RWPE2 (cell line): ENCODE measurements at regions not wholly inside any gene's neighbourhood (a gene's known extent, or its start where the extent isn't known, plus 50 kb on each side); places are given as distances from the start of the nearest gene placed in this dataset.

Experiments
- ATAC-seq: fragments of 200-7000 bp; cut with Tn5 transposase; 3 replicates; pipeline ENCODE4 v1.9.1; 2021; ENCODE audit warnings: low read depth
- DNase-seq: peaks from one replicate; pipeline ENCODE4 v3.0.0-alpha.2; 2020; ENCODE audit warnings: low spot score
- H3K27ac ChIP-seq: fragments of 450-650 bp; 2 replicates; pipeline ENCODE4 v1.5.1; 2017; ENCODE audit warnings: mild to moderate bottlenecking; ENCODE audit not compliant: poor library complexity, severe bottlenecking
- H3K27me3 ChIP-seq: fragments of 250-450 bp; sonication (Bioruptor Pico); 2 replicates; pipeline ENCODE4 v1.5.1; 2021; ENCODE audit warnings: mild to moderate bottlenecking, moderate library complexity; ENCODE audit not compliant: insufficient read depth, poor library complexity, severe bottlenecking
- H3K36me3 ChIP-seq: fragments of 250-450 bp; sonication (Bioruptor Pico); 2 replicates; pipeline ENCODE4 v1.5.1; 2020; ENCODE audit warnings: low read depth, mild to moderate bottlenecking, moderate library complexity
- H3K4me1 ChIP-seq: fragments of 250-450 bp; sonication (Bioruptor Pico); 2 replicates; pipeline ENCODE4 v1.5.1; 2021; ENCODE audit warnings: mild to moderate bottlenecking, moderate library complexity; ENCODE audit not compliant: insufficient read depth, poor library complexity, severe bottlenecking
- H3K4me3 ChIP-seq: fragments of 250-450 bp; sonication (Bioruptor Pico); 2 replicates; pipeline ENCODE4 v1.5.1; 2021; ENCODE audit warnings: mild to moderate bottlenecking, moderate library complexity; ENCODE audit not compliant: severe bottlenecking
- H3K9me3 ChIP-seq: fragments of 250-450 bp; sonication (Bioruptor Pico); 2 replicates; pipeline ENCODE4 v1.5.1; 2021; ENCODE audit warnings: mild to moderate bottlenecking, moderate library complexity; ENCODE audit not compliant: severe bottlenecking
- CTCF ChIP-seq: fragments of 450-650 bp; IDR thresholded peaks from one replicate; pipeline ENCODE4 v1.5.1; 2017; ENCODE audit warnings: mild to moderate bottlenecking, moderate library complexity; ENCODE audit not compliant: poor library complexity, severe bottlenecking

DNA sequence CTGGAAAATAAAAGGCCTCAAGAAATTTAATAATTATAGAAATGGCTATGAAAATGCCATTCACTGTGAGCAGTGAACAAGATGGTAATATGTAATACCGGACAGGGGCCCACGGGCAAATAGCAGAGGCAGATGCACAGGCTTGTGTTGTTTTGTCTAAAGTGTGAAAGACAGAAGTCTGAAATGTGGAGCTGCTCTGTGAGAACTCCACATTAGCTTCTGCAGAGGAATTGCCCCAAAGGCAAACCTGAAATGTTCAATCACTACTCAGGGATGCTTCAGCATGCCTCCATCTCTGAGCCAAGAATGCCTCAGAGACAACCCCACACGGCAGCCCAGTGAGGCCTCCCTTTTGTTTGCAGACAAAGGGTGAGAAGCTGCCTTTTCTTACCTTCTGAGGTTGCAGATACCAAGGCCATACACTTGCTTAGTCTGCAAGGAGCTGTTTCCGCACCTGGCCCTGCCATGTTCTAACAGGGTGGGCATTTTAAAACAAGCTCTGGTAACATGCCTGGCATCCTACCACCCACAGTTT is 124.3 kb upstream of the CXCL14 start:
- H3K36me3 ChIP-seq: no peaks in the 10 kb centered on the region
- ATAC-seq (no peak), DNase-seq (no peak)
- H3K4me1 ChIP-seq: peaks cover 17% of the 10 kb centered on the region
- H3K27ac ChIP-seq: no peak overlapping the region
- H3K9me3 ChIP-seq: no peaks in the 10 kb centered on the region
- TF ChIP-seq CTCF: no peak
- H3K4me3 ChIP-seq: no peak overlapping the region
- no peaks in the 10 kb centered on the region for H3K27me3 ChIP-seq

DNA sequence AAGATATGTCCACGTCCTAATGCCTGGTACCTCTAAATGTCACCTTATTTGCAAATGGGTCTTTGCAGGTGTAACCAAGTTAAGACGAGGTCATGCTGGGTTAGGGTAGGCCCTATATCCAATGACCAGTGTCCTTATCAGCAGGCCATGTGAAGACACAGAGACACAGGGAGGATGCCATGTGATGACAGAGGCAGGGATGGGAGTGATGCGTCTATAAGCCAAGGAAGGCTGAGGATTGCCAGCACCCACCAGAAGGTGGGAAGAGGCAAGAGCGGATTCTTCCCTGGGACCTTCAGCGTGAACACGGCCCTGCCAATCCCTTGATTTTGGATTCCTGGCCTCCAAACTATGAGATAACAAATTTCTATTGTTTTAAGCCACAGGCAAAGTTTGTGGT is 123.4 kb upstream of the CXCL14 start:
- DNase-seq: no peak
- H3K4me1 ChIP-seq: peaks cover 17% of the 10 kb centered on the region
- H3K9me3 ChIP-seq: no peaks in the 10 kb centered on the region
- TF ChIP-seq CTCF: no peak
- H3K27ac ChIP-seq: no peak overlapping the region
- no peaks in the 10 kb centered on the region for H3K27me3 ChIP-seq
- H3K4me3 ChIP-seq: no peak overlapping the region
- no peak for ATAC-seq
- H3K36me3 ChIP-seq: no peaks in the 10 kb centered on the region

DNA sequence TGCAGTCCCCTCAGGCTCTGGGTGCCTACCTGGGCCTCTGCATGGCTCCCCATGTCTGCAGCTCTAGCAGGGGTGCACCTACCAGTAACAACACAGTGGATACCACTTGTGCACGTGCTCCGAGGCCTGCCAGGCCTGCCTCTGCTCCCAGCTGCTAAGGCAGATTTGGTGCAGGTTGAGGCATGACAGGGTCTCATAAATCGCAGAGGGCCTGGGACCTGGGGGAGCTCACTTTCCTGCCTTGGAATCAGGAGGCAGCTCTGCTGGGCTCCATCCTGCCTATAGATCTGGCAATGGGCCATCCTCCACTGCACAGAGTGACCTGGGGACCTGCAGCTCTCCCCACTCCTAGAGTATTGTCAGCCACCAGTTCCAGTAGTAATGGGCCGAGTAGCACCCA is 121.9 kb upstream of the CXCL14 start:
- ATAC-seq (no peak), DNase-seq (no peak)
- H3K4me3 ChIP-seq: no peak overlapping the region
- no peaks in the 10 kb centered on the region for H3K36me3 ChIP-seq
- peaks cover 13% of the 10 kb centered on the region for H3K4me1 ChIP-seq
- no peak overlapping the region for H3K27ac ChIP-seq
- H3K9me3 ChIP-seq: no peaks in the 10 kb centered on the region
- H3K27me3 ChIP-seq: no peaks in the 10 kb centered on the region
- TF ChIP-seq CTCF: no peak

DNA sequence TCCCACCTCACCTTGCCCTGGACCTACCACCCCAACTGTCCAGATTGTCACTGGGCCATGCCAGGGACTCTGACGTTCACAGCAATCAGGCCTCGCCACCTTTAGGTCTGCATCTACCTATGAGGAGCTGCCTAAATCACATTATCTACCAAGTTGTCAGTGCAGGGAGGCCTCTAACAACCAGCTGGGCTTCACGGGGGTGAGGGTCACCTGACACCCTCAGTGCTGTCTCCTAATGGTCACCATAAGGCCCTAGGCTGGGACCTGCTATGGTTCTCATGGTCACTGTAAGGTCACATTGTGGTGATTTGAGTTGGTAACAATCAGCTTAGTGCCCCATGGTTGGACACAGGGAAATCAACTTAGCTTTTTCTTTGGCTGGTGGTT is 119.2 kb upstream of the CXCL14 start:
- ATAC-seq (no peak), DNase-seq (no peak)
- H3K4me3 ChIP-seq: no peak overlapping the region
- H3K9me3 ChIP-seq: no peaks in the 10 kb centered on the region
- TF ChIP-seq CTCF: no peak
- no peak overlapping the region for H3K27ac ChIP-seq
- no peaks in the 10 kb centered on the region for H3K36me3 ChIP-seq
- H3K27me3 ChIP-seq: no peaks in the 10 kb centered on the region
- H3K4me1 ChIP-seq: peaks cover 15% of the 10 kb centered on the region

DNA sequence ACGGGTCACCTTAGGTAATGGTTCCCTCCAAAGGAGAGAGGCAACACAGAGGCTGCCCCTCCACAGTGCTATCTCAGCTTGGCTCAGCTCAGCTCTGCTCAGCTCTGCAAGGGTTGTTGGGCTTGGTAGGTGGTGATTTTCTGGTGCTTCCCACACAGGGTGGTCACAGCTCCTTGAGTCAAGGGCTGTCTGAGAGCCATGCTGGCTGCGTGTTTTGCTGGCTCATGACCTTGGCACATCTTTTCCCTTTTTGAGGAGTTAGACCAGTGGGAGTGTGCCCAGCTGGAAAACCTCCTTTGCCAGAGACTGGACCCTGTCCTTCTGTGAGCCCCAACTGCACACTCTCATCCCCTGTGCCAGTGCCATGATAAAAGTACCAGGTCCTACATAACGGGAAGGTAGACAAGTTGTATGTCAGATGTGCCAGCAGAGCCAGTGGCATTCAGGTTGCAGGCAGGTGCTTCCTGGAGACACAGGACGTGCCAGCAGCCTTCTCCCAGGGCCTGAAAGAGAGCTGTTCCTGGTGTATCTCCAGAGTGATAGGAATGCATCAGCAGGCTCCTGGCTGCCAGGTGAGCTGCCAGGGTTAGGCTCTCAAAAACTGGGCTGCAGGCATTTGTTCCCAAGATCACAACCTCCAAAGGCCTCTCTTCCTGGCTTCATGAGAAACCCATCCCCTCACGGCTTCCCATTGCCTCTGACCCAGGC is 118.6 kb upstream of the CXCL14 start:
- DNase-seq: no peak
- H3K4me3 ChIP-seq: no peak overlapping the region
- H3K27me3 ChIP-seq: no peaks in the 10 kb centered on the region
- no peaks in the 10 kb centered on the region for H3K36me3 ChIP-seq
- H3K9me3 ChIP-seq: no peaks in the 10 kb centered on the region
- TF ChIP-seq CTCF: no peak
- peaks cover 20% of the 10 kb centered on the region for H3K4me1 ChIP-seq
- ATAC-seq: no peak
- H3K27ac ChIP-seq: no peak overlapping the region
